Epithelial cell of esophagus (primary cell): ENCODE measurements at regions not wholly inside any gene's neighbourhood (a gene's known extent, or its start where the extent isn't known, plus 50 kb on each side); places are given as distances from the start of the nearest gene placed in this dataset.

Experiments
- DNase-seq: peaks from one replicate; pipeline ENCODE4 v3.0.0; 2010; ENCODE audit warnings: low read depth
- H3K4me3 ChIP-seq: 2 replicates; pipeline ENCODE4 v1.5.1; 2011; ENCODE audit warnings: mild to moderate bottlenecking, low read length, control low read depth
- TF ChIP-seq, protein P1 (sequence below): IDR thresholded peaks from 2 replicates; pipeline ENCODE4 v1.5.1; 2011; ENCODE audit warnings: low read depth, mild to moderate bottlenecking, low read length, control low read depth, inconsistent platforms; ENCODE audit not compliant: insufficient read depth; ENCODE audit errors: missing control alignments

DNA sequence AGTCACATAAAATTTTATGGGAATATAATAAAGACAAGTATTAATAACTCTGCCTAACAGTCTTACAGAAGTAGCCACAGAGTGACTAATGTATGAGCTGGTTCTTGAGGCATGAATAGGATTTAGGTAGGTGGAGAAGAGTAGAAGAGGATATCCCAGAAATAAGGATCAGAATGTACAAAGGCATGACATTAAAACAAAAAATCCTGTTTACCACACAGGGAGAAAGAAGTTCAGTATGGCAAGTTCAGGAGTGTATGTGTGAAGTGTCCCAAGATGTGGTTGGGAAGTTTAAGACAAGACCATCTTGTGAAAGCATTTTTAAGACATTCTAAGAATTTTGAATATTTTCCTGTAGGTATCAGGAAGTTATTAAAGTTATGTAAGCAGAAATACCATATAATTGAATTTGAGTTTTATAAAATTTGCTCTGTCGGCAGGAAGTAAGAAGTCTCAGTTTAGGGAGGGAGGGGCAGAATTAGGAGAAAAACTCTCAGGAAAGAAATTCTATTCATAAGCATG is 64.7 kb upstream of the CAV2 start:
- DNase-seq, result peak; percentile 80
- TF ChIP-seq, protein P1, sequence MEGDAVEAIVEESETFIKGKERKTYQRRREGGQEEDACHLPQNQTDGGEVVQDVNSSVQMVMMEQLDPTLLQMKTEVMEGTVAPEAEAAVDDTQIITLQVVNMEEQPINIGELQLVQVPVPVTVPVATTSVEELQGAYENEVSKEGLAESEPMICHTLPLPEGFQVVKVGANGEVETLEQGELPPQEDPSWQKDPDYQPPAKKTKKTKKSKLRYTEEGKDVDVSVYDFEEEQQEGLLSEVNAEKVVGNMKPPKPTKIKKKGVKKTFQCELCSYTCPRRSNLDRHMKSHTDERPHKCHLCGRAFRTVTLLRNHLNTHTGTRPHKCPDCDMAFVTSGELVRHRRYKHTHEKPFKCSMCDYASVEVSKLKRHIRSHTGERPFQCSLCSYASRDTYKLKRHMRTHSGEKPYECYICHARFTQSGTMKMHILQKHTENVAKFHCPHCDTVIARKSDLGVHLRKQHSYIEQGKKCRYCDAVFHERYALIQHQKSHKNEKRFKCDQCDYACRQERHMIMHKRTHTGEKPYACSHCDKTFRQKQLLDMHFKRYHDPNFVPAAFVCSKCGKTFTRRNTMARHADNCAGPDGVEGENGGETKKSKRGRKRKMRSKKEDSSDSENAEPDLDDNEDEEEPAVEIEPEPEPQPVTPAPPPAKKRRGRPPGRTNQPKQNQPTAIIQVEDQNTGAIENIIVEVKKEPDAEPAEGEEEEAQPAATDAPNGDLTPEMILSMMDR, result no peak
- H3K4me3 ChIP-seq, result no peak overlapping the region

DNA sequence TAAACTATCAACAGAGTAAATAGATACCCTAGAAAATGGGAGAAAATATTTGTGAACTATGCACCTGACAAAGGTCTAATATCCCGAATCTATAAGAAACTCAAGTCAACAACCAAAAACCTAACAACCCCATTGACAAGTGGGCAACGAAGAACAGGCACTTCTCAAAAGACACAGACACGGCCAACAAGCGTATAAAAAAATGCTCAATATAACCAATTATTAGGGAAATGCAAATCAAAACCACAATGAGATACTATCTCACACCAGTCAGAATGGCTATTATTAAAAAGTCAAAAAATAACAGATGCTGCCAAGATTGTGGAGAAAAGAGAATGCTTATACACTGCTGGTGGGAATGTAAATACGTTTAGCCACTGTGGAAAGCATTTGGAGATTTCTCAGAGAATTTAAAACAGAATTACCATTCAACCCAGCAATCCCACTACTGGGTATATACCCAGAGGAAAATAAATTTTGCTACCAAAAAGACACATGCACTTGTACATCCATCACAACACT is 63.2 kb upstream of the CAV2 start:
- H3K4me3 ChIP-seq, result no peak overlapping the region
- TF ChIP-seq, protein P1, result no peak
- no peak for DNase-seq

DNA sequence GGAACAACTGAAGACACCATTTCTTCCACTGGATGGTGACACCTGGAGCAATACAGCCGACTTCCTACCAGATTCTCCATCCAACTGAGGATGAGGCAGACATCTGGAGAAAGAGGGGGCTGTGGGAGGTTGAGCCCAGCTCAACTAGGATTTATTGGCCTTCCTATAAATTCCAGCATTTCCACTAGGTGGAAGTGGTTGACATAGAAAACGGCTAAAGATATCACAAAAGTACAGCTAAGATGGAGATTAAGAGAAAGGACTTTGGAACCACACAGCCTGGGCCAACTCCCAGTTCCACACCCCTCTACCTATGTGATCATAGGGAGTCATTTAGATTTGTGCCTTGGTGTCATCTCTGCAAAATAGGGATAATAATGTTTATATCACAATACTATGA is 61.3 kb upstream of the CAV2 start:
- no peak for DNase-seq
- TF ChIP-seq, protein P1, result no peak
- no peak overlapping the region for H3K4me3 ChIP-seq

DNA sequence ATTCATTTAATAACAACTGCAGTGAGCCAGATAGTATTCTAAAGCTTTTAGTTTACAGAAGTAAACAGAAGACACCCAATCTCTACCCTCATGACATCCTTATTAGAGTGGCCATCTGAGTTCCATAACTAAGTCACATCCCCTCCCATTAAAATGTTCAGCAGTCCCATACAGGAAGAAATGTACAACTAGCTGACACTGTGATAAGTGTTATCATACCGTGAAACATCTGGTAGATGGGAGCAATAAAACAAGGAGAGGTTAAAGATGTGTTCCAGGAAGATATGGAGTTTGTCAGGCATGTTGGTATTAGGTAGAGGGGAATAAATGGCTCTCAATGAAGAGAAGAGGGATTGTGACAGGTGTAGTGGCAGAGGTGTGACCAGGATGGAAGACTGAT is 60.5 kb upstream of the CAV2 start:
- DNase-seq, result no peak
- TF ChIP-seq, protein P1, result no peak
- H3K4me3 ChIP-seq, result no peak overlapping the region

DNA sequence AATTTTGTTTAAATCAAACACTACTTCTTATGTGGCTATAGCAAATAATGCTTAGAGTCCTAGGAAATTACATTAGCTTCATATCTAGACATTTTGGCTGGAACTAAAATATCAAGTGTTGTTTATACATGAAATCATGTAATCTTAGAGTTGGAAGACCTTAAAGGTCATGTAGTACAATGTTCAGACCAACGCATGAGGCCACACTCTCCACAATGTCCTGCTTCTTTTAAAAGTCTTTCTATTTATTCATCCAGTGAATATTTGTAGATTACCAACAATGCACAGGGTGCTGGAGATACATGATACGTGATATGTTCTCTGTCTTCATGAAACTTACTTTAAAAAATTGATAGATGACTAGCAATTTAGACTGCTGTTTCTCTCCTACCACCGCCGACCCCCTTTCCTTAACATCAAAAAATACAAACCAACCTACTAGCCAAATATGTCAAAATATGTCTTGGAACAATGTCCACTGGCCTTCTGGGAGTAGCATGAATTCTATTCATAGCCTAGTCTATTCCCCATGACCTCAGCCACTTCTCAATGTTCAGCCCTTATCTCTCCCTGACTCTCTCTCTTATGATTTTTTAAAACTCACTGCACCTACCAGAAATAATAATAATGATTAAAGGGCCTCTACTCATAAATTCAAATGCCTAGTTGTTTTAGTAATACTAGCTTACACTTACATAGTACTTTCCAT is 59.5 kb upstream of the CAV2 start:
- DNase-seq, result no peak
- TF ChIP-seq, protein P1, result no peak
- H3K4me3 ChIP-seq, result no peak overlapping the region

DNA sequence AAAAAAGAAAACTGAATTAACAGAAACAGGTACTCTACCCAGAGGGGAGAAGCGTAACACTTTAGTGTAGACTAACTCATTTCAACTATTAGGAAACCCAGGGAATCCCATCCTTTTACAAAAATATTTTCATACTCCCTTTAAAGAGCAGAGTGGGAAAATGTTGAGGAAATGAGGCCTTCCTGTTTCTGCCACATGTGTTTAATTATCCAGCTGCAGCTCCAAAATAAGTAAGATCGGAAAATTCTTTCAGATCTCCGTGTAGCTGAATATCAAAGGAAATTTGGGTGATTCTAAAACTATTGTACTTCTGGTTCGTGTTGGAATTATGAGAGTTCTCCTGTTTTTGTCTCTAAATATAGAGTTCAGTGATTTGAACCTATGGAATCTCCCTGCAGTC is 58.0 kb upstream of the CAV2 start:
- DNase-seq, result no peak
- TF ChIP-seq, protein P1, result no peak
- H3K4me3 ChIP-seq, result no peak overlapping the region

DNA sequence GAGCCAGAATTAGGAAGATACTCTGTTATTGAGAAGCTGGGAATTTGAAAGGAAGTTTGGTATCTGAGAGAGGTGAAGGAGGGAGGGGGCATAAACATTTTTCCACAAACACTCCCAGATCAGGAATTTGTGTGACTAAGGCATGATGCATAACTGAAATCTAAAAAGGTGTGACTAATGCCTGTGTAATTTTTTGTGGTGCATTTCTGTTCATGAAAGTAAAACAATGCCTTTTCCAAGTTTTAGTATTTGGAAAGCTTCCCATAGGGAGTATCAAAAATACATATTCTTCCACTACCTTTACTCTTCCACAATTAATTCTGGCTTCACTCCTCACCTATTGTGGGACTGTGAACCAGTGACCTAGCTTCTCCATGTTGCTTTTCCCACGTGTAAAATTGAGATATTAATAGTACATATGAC is 56.4 kb upstream of the CAV2 start:
- H3K4me3 ChIP-seq, result no peak overlapping the region
- DNase-seq, result peak; percentile 92
- TF ChIP-seq, protein P1, result no peak
